Prostate gland (tissue), 2 donors: ENCODE measurements at regions not wholly inside any gene's neighbourhood (a gene's known extent, or its start where the extent isn't known, plus 50 kb on each side); places are given as distances from the start of the nearest gene placed in this dataset.

Experiments
- DNase-seq: peaks from one replicate; pipeline ENCODE4 v3.0.0-alpha.2; 2019; ENCODE audit warnings: low spot score
- H3K27ac ChIP-seq, 2 donors: fragments of 200-600 bp; sonication (generic); 2 replicates each; pipeline ENCODE4 v1.5.1; 2017 to 2019
- H3K27me3 ChIP-seq: fragments of 200-600 bp; sonication (generic); replicated peaks from 2 replicates; pipeline ENCODE4 v1.5.1; 2019; ENCODE audit not compliant: insufficient read depth
- H3K36me3 ChIP-seq, 2 donors: fragments of 200-600 bp; sonication (generic); 1 replicate in 1 of 2; 2 replicates in 1 of 2; pipeline versions ENCODE4 v1.5.1 to v1.8.1; 2017 to 2019
- H3K4me1 ChIP-seq: fragments of 200-600 bp; sonication (generic); replicated peaks from 2 replicates; pipeline ENCODE4 v1.5.1; 2019
- H3K4me3 ChIP-seq, 2 donors: fragments of 200-600 bp; sonication (generic); 2 replicates each; pipeline ENCODE4 v1.5.1; 2017 to 2019
- H3K9me3 ChIP-seq: fragments of 200-600 bp; sonication (generic); 2 replicates; pipeline ENCODE4 v1.5.1; 2017
- POLR2A ChIP-seq: fragments of 450-650 bp; IDR thresholded peaks from one replicate; pipeline ENCODE4 v1.6.1; 2016; ENCODE audit warnings: antibody characterized with exemption, mild to moderate bottlenecking
- POLR2AphosphoS5 ChIP-seq: sonication (generic); formaldehyde crosslinking; IDR thresholded peaks from one replicate; pipeline ENCODE4 v1.6.1; 2017; ENCODE audit warnings: antibody characterized with exemption
- WGBS: methylation state at CpG from one replicate; pipeline ENCODE4 v1.1.5; 2018; 5-methylcytosine and 5-hydroxymethylcytosine counted together
- intact Hi-C: fragments of 100-400 bp; cut with DNase I; formaldehyde crosslinking; loops from one replicate; pipeline ENCODE4 v1.14.2; 2022
- TF ChIP-seq, protein P1 (sequence below), 4 experiments: fragments of 200-600 bp in 2 of 4; fragments of 450-650 bp in 2 of 4; sonication (generic) in 2 of 4; IDR thresholded peaks; 1 replicate in 3 of 4; 2 replicates in 1 of 4; pipeline ENCODE4 v1.5.1; 2016 to 2019; ENCODE audit warnings: antibody characterized with exemption in 4 of 4, mild to moderate bottlenecking in 2 of 4, moderate library complexity in 2 of 4

DNA sequence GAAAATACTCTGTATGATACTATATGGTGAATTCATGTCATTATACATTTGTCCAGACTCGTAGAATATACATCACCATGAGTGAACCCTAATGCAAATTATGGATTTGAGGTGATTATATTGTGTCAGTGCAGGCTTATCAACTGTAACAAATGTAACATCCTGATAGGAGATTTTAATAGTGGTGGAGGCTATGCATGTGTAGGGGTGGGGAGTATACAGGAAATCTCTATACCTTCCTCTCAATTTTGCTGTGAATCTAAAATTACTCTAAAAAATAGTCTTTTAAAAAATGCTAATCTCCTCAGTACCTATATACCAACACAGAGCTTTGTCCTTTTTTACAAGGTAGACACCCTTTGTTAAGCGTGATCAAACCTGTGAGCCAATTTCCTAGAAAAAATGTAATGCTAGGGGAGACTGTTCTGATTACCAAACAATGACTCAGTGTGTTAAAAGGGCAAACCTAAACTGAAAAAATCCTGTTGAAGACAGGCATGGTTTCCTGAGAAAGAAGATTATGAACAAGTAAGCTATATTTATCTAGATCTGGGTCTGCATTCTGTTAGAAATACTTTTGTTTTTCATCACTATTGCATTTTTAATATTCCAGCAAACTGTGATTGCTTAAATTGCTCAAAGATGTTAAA, 170.9 kb downstream of the DUSP6 start:
- no peak for DNase-seq
- WGBS = 57% methylated on average over 2 of the region's 2 CpGs
- intact Hi-C loops = no loop called here
- H3K36me3 ChIP-seq = no peaks in the 10 kb centered on the region
- H3K4me1 ChIP-seq = no peaks in the 10 kb centered on the region
- H3K27ac ChIP-seq = no peak overlapping the region
- no peaks in the 10 kb centered on the region for H3K27me3 ChIP-seq
- H3K9me3 ChIP-seq = no peaks in the 10 kb centered on the region
- no peak overlapping the region for H3K4me3 ChIP-seq
- TF ChIP-seq POLR2A = no peak
- TF ChIP-seq POLR2AphosphoS5 = peak; percentile 20

DNA sequence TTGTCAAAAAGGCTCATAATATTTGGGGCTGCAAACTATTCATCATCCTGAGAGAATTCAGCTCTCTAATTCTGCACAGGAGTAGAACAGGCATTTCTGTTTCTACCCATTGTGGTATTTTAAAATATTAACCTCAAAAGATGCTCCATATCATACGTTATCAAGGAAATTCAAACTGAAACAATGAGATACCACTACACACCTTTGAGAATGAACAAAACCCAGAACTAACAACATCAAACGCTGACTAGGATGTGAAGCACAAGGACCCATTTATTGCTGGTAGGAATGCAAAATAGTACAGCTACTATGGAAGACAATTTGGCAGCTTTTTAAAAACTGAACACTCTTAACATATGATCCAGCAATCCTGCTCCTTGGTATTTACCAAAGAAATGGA, 171.8 kb downstream of the DUSP6 start:
- Histone ChIP-seq H3K36me3 (no peaks in the 10 kb centered on the region), H3K4me3 (no peak overlapping the region), H3K27ac (no peak overlapping the region), H3K9me3 (no peaks in the 10 kb centered on the region), H3K4me1 (no peaks in the 10 kb centered on the region), H3K27me3 (no peaks in the 10 kb centered on the region)
- intact Hi-C loops = no loop called here
- DNase-seq = no peak
- 68% methylated on average over 2 of the region's 2 CpGs for WGBS
- TF ChIP-seq POLR2AphosphoS5 = no peak
- TF ChIP-seq, protein P1, sequence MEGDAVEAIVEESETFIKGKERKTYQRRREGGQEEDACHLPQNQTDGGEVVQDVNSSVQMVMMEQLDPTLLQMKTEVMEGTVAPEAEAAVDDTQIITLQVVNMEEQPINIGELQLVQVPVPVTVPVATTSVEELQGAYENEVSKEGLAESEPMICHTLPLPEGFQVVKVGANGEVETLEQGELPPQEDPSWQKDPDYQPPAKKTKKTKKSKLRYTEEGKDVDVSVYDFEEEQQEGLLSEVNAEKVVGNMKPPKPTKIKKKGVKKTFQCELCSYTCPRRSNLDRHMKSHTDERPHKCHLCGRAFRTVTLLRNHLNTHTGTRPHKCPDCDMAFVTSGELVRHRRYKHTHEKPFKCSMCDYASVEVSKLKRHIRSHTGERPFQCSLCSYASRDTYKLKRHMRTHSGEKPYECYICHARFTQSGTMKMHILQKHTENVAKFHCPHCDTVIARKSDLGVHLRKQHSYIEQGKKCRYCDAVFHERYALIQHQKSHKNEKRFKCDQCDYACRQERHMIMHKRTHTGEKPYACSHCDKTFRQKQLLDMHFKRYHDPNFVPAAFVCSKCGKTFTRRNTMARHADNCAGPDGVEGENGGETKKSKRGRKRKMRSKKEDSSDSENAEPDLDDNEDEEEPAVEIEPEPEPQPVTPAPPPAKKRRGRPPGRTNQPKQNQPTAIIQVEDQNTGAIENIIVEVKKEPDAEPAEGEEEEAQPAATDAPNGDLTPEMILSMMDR (IDR thresholded peaks at IDR 0.05) = no peak
- TF ChIP-seq POLR2A = no peak

DNA sequence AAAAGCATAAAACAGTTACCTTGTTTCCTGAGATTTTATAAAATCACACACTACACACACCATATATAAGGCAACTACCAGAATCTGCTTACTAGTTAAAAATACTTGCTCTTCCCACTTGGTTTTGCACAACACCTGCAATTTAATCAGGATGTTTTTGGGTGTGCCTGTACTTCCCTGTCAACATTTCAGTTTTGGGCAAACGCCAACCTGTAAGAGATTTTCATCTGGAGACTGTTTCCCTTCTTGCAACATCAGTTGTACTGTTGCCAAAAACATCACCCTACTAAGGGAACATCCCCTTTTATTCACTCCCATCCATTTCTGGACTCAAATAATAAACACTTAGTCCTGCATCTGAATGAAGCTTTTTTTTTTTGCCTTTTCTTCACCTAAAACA, 172.3 kb downstream of the DUSP6 start:
- H3K36me3 ChIP-seq = no peaks in the 10 kb centered on the region
- no peaks in the 10 kb centered on the region for H3K27me3 ChIP-seq
- no peak overlapping the region for H3K27ac ChIP-seq
- TF ChIP-seq POLR2AphosphoS5 (peak; percentile 77), POLR2A (no peak)
- TF ChIP-seq, protein P1 (IDR thresholded peaks at IDR 0.05) = no peak
- no peak overlapping the region for H3K4me3 ChIP-seq
- DNase-seq = peak; percentile 82
- intact Hi-C loops = no loop called here
- no peaks in the 10 kb centered on the region for H3K9me3 ChIP-seq
- WGBS = 3% methylated on average over 1 of the region's 1 CpG
- no peaks in the 10 kb centered on the region for H3K4me1 ChIP-seq

DNA sequence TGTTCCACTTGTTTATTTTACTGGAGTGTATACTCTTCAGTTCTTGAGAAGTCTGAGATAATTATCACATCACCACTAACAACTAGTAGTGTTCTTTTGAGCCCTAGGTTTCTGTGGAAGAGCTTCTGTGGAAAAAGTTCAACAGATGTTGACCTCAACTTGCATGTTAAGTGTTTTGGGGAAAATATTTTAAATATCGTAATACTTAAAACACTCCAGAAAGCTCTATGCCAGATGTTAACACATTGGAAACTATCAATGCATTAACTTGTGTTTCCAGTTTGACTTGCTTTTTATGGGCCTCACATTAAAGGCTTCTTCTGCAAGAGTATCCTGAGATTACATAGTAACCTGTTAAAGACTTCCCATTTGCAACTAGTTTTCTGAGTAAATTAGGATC, 173.1 kb downstream of the DUSP6 start:
- no peaks in the 10 kb centered on the region for H3K36me3 ChIP-seq
- no peaks in the 10 kb centered on the region for H3K9me3 ChIP-seq
- H3K4me3 ChIP-seq = no peak overlapping the region
- peak; percentile 10 for DNase-seq
- no peaks in the 10 kb centered on the region for H3K27me3 ChIP-seq
- WGBS = 31% methylated on average over 1 of the region's 1 CpG
- no peaks in the 10 kb centered on the region for H3K4me1 ChIP-seq
- H3K27ac ChIP-seq = no peak overlapping the region
- TF ChIP-seq POLR2AphosphoS5 (no peak), POLR2A (no peak)
- TF ChIP-seq, protein P1 (IDR thresholded peaks at IDR 0.05) = no peak
- intact Hi-C loops = no loop called here

DNA sequence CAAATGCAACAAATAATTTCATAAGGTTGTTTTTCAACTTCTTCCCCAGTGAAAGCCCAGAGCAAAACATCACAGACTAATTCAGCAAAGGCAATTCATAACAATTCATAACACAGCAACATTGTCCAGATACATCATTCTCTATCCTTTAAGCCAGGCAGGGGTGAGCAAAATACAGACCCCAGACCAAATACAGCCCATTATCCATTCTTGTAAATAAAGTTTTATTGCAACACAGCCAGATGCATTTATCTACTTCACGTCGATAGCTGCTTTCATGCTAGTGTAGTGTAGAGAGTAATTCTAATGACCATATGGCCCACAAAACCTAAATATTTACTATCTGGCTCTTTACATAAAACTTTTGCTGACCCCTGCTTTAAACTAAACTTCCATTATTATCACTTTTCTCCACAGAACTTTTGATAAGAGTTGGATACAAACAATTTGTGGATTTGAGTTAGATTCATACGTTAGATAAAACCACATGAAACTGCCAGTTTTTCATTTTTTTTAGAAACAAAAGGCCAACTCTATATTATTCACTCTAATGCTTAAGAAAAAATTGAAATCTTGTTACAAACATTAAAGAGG, 174.4 kb downstream of the DUSP6 start:
- H3K27me3 ChIP-seq = no peaks in the 10 kb centered on the region
- intact Hi-C loops = no loop called here

More for the DNA sequence above, 174.4 kb downstream of the DUSP6 start:
- no peak overlapping the region for H3K4me3 ChIP-seq
- H3K9me3 ChIP-seq = no peaks in the 10 kb centered on the region
- no peaks in the 10 kb centered on the region for H3K36me3 ChIP-seq
- H3K27ac ChIP-seq = no peak overlapping the region
- no peak for DNase-seq
- whole genome bisulfite sequencing = 70% methylated on average over 3 of the region's 3 CpGs
- TF ChIP-seq, protein P1 (IDR thresholded peaks at IDR 0.05) = no peak
- TF ChIP-seq POLR2AphosphoS5 (no peak), POLR2A (no peak)
- H3K4me1 ChIP-seq = no peaks in the 10 kb centered on the region
